PC-3 (cell line): ENCODE measurements at regions not wholly inside any gene's neighbourhood (a gene's known extent, or its start where the extent isn't known, plus 50 kb on each side); places are given as distances from the start of the nearest gene placed in this dataset.

Experiments used
- ATAC-seq: fragments of 200-7000 bp; cut with Tn5 transposase; 2 replicates; pipeline ENCODE4 v1.9.1; 2020; ENCODE audit warnings: mild to moderate bottlenecking, moderate library complexity
- BruUV-seq: library from RNA; stranded (reverse); fragments of 400-500 nt; replicated peaks from 2 replicates; lab custom pipeline; 2021; lab: Mats Ljungman, UMichigan
- CTCF ChIA-PET: fragments of 300-600 bp; sonication (Branson Sonifier 250); formaldehyde crosslinking; loops from one replicate; lab custom pipeline; 2022; ENCODE audit warnings: antibody characterized with exemption; lab: Charles Lee
- POLR2A ChIA-PET: fragments of 300-600 bp; sonication (Branson Sonifier 250); formaldehyde crosslinking; loops from one replicate; lab custom pipeline; 2022; ENCODE audit warnings: antibody characterized with exemption; ENCODE audit not compliant: unreplicated experiment; lab: Charles Lee
- DNase-seq: peaks from one replicate; pipeline ENCODE4 v3.0.0-alpha.2; 2015
- H2AFZ ChIP-seq: fragments of 300-600 bp; sonication (generic); 2 replicates; pipeline ENCODE4 v1.6.0; 2016; ENCODE audit warnings: antibody characterized with exemption, low read length
- H3F3A ChIP-seq: fragments of 300-600 bp; sonication (generic); one replicate; pipeline ENCODE4 v1.6.0; 2017; ENCODE audit warnings: antibody characterized with exemption, low read length, control low read depth, mild to moderate bottlenecking; ENCODE audit not compliant: unreplicated experiment
- H3K27ac ChIP-seq: fragments of 300-600 bp; sonication (generic); 2 replicates; pipeline ENCODE4 v1.5.1; 2016; ENCODE audit warnings: mild to moderate bottlenecking, low read length
- H3K27me3 ChIP-seq: fragments of 300-600 bp; sonication (generic); 2 replicates; pipeline ENCODE4 v1.6.1; 2016; ENCODE audit warnings: low read length, mixed read lengths
- H3K36me3 ChIP-seq: fragments of 300-600 bp; sonication (generic); 2 replicates; pipeline ENCODE4 v1.6.1; 2016; ENCODE audit warnings: low read depth, mixed run types, low read length, mixed read lengths
- H3K4me1 ChIP-seq: fragments of 300-600 bp; sonication (generic); 2 replicates; pipeline ENCODE4 v1.5.1; 2016; ENCODE audit warnings: low read length; ENCODE audit not compliant: insufficient read depth
- H3K4me2 ChIP-seq: fragments of 300-600 bp; sonication (generic); 2 replicates; pipeline ENCODE4 v1.6.0; 2016; ENCODE audit warnings: low read length
- H3K4me3 ChIP-seq: fragments of 300-600 bp; sonication (generic); 2 replicates; pipeline ENCODE4 v1.5.1; 2016; ENCODE audit warnings: mild to moderate bottlenecking, low read length, mixed read lengths
- H3K79me2 ChIP-seq: fragments of 300-600 bp; sonication (generic); 2 replicates; pipeline ENCODE4 v1.6.1; 2017; ENCODE audit warnings: low read length, mixed read lengths
- H3K9ac ChIP-seq: fragments of 300-600 bp; sonication (generic); 2 replicates; pipeline ENCODE4 v1.6.0; 2016; ENCODE audit warnings: mild to moderate bottlenecking, low read length
- H3K9me2 ChIP-seq: fragments of 300-600 bp; sonication (generic); replicated peaks from 2 replicates; pipeline ENCODE4 v1.6.1; 2016; ENCODE audit warnings: mixed run types, low read length, mixed read lengths
- H3K9me3 ChIP-seq: fragments of 300-600 bp; sonication (generic); 2 replicates; pipeline ENCODE4 v1.6.1; 2016; ENCODE audit warnings: low read length, mixed read lengths
- H4K20me1 ChIP-seq: fragments of 300-600 bp; sonication (generic); 2 replicates; pipeline ENCODE4 v1.6.1; 2016; ENCODE audit warnings: low read length, mixed read lengths
- CTCF ChIP-seq: fragments of 300-600 bp; sonication (generic); conservative IDR thresholded peaks from 2 replicates; pipeline ENCODE4 v1.5.1; 2017; ENCODE audit warnings: antibody characterized with exemption, low read depth, mild to moderate bottlenecking, low read length
- EZH2 ChIP-seq: fragments of 300-600 bp; sonication (generic); IDR thresholded peaks from one replicate; pipeline ENCODE4 v1.6.1; 2017; ENCODE audit warnings: antibody characterized with exemption, mild to moderate bottlenecking, low read length; ENCODE audit not compliant: unreplicated experiment
- EZH2phosphoT487 ChIP-seq: fragments of 300-600 bp; sonication (generic); IDR thresholded peaks from 2 replicates; pipeline ENCODE4 v1.6.1; 2018; ENCODE audit warnings: mild to moderate bottlenecking, antibody characterized with exemption, low read length, borderline replicate concordance
- intact Hi-C: fragments of 100-400 bp; cut with micrococcal nuclease; formaldehyde crosslinking; loops from 2 replicates; pipeline ENCODE4 v1.9.0; 2023

GRCh38 chr3:81173514-81173913 is 587.9 kb downstream of the GBE1 start:
- Histone ChIP-seq H3F3A (no peaks in the 10 kb centered on the region), H2AFZ (no peak overlapping the region), H3K4me2 (no peak overlapping the region), H3K4me3 (no peak overlapping the region), H3K9me3 (no peaks in the 10 kb centered on the region), H3K9me2 (no peaks in the 10 kb centered on the region), H3K79me2 (no peaks in the 10 kb centered on the region), H3K4me1 (no peaks in the 10 kb centered on the region), H4K20me1 (no peaks in the 10 kb centered on the region), H3K27ac (no peak overlapping the region), H3K9ac (no peak overlapping the region), H3K27me3 (no peaks in the 10 kb centered on the region), H3K36me3 (no peaks in the 10 kb centered on the region)
- DNase-seq (peak; percentile 66), ATAC-seq (peak; percentile 76)
- no TSS peak for BruUV-seq
- intact Hi-C loops = loop anchor here (1.0 to 5.0 kb wide), 4 partner anchors 171 to 406 kb away; no protein-coding TSS in a partner anchor
- POLR2A ChIA-PET = no interaction called here
- TF ChIP-seq CTCF = peak; percentile 78
- no peak for TF ChIP-seq EZH2phosphoT487
- CTCF ChIA-PET = no interaction called here

- Histone ChIP-seq H3K36me3 (no peaks in the 10 kb centered on the region), H3K9ac (no peak overlapping the region), H3K79me2 (no peaks in the 10 kb centered on the region), H3K27me3 (no peaks in the 10 kb centered on the region), H3K9me2 (no peaks in the 10 kb centered on the region), H3K4me2 (no peak overlapping the region), H2AFZ (no peak overlapping the region), H3K4me3 (no peak overlapping the region), H4K20me1 (no peaks in the 10 kb centered on the region), H3K4me1 (no peaks in the 10 kb centered on the region), H3F3A (no peaks in the 10 kb centered on the region), H3K9me3 (no peaks in the 10 kb centered on the region), H3K27ac (no peak overlapping the region)
- DNase-seq = no peak
- TF ChIP-seq EZH2 (no peak), EZH2phosphoT487 (no peak), CTCF (no peak)
- intact Hi-C loops = loop anchor here (5.0 kb wide), 1 partner anchor 168 kb away; no protein-coding TSS in a partner anchor
- ATAC-seq = no peak
- BruUV-seq = no TSS peak
- ChIA-PET CTCF (no interaction called here), POLR2A (no interaction called here)
Observed at GRCh38 chr3:81170298-81170697, 591.1 kb downstream of the GBE1 start.

GRCh38 chr3:81164806-81165205 is 596.6 kb downstream of the GBE1 start:
- ChIA-PET CTCF (no interaction called here), POLR2A (no interaction called here)
- Histone ChIP-seq H3K4me3 (no peak overlapping the region), H3K9me3 (no peaks in the 10 kb centered on the region), H3K27ac (no peak overlapping the region), H2AFZ (no peak overlapping the region), H3K9ac (no peak overlapping the region), H3K9me2 (no peaks in the 10 kb centered on the region), H3K36me3 (no peaks in the 10 kb centered on the region), H3F3A (no peaks in the 10 kb centered on the region), H3K79me2 (no peaks in the 10 kb centered on the region), H3K27me3 (no peaks in the 10 kb centered on the region), H3K4me2 (no peak overlapping the region), H3K4me1 (no peaks in the 10 kb centered on the region), H4K20me1 (no peaks in the 10 kb centered on the region)
- ATAC-seq (no peak), DNase-seq (no peak)
- intact Hi-C loops = no loop called here
- no TSS peak for BruUV-seq
- TF ChIP-seq CTCF = no peak
- TF ChIP-seq EZH2 = no peak
- TF ChIP-seq EZH2phosphoT487 = no peak
